Kidney (tissue), 13 donors: ENCODE measurements at regions not wholly inside any gene's neighbourhood (a gene's known extent, or its start where the extent isn't known, plus 50 kb on each side); places are given as distances from the start of the nearest gene placed in this dataset.

Experiments used
- DNase-seq, 5 donors: peaks; one replicate each; pipeline ENCODE4 v3.0.0-alpha.2; 2013 to 2020
- FAIRE-seq: peaks from 2 replicates; lab custom pipeline; 2012; peaks lifted over from hg19 to GRCh38; lab: Jason Lieb, UNC
- H3K27ac ChIP-seq, 2 donors: one replicate each; pipeline ENCODE4 v1.7.0; 2013; ENCODE audit warnings: low read depth in 2 of 2, low read length in 2 of 2, inconsistent platforms in 1 of 2
- H3K27me3 ChIP-seq: one replicate; pipeline ENCODE4 v1.7.1; 2013; ENCODE audit warnings: low read length, inconsistent platforms; ENCODE audit not compliant: control insufficient read depth, insufficient read depth
- H3K36me3 ChIP-seq, 3 donors: one replicate each; pipeline versions ENCODE4 v1.7.0 to v1.7.1; 2013; ENCODE audit warnings: low read length in 3 of 3, control low read depth in 1 of 3, inconsistent platforms in 1 of 3; ENCODE audit not compliant: insufficient read depth in 3 of 3, control insufficient read depth in 2 of 3
- H3K4me1 ChIP-seq, 3 donors: one replicate each; pipeline versions ENCODE4 v1.7.0 to v1.7.1; 2013; ENCODE audit warnings: low read length in 3 of 3, inconsistent platforms in 1 of 3, low read depth in 1 of 3; ENCODE audit not compliant: control insufficient read depth in 2 of 3, insufficient read depth in 2 of 3
- H3K4me3 ChIP-seq, 3 donors: one replicate each; pipeline versions ENCODE4 v1.7.0 to v1.8.1; 2013; ENCODE audit warnings: low read length in 3 of 3, control low read depth in 1 of 3, inconsistent platforms in 1 of 3
- H3K9ac ChIP-seq, 3 donors: one replicate each; pipeline versions ENCODE4 v1.7.0 to v1.7.1; 2013; ENCODE audit warnings: low read length in 3 of 3, control low read depth in 1 of 3, inconsistent platforms in 1 of 3
- H3K9me3 ChIP-seq, 3 donors: one replicate each; pipeline versions ENCODE4 v1.7.0 to v1.7.1; 2013; ENCODE audit warnings: low read length in 3 of 3, control low read depth in 1 of 3, inconsistent platforms in 1 of 3; ENCODE audit not compliant: control insufficient read depth in 2 of 3, insufficient read depth in 1 of 3
- CTCF ChIP-seq: IDR thresholded peaks from 3 replicates; pipeline ENCODE4 v1.5.1; 2012; ENCODE audit warnings: mild to moderate bottlenecking, moderate library complexity, borderline replicate concordance; ENCODE audit not compliant: insufficient read depth; ENCODE audit errors: extremely low read depth
- intact Hi-C: fragments of 100-400 bp; cut with DNase I; formaldehyde crosslinking; loops from one replicate; pipeline ENCODE4 v1.11.1; 2022
- donor health status: control.
- donor health status: control.
- donor health status: control.
- donor health status: control.
- donor health status: control.
- donor health status: DM: yes; HTN: yes; CAD: no.
- donor health status: Normal renal cell carcinoma (clear cell type).

DNA sequence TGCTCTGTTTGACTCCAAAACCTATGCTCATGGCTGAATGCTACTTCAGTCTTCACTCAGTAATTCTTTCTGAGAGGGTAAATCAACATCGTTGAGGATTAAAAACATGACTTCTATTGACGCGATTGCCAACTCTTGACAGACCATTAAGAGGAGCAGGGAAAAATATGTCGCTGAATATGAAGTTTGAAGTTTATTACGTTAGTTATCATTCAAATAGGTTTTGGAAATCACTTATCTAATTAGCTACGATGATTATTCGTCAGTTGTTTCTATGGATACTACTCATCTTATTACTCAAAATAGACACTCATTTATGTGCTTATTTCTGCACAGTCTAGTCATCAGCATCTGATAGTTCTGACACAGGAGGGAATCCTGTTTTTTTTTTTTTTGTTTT lies 279.2 kb upstream of the TBL1XR1 start:
- H3K27ac ChIP-seq: no peak overlapping the region
- no peak for FAIRE-seq
- no peak for TF ChIP-seq CTCF
- H3K9ac ChIP-seq: no peak overlapping the region
- H3K4me1 ChIP-seq: peaks cover 0 to 8% (median 0%) of the 10 kb centered on the region in 3 donors
- H3K9me3 ChIP-seq: no peaks in the 10 kb centered on the region
- no peaks in the 10 kb centered on the region for H3K27me3 ChIP-seq
- no peak for DNase-seq
- intact Hi-C loops: no loop called here
- H3K4me3 ChIP-seq: no peak overlapping the region
- H3K36me3 ChIP-seq: no peaks in the 10 kb centered on the region

- Histone ChIP-seq H3K9ac (no peak overlapping the region), H3K27me3 (no peaks in the 10 kb centered on the region), H3K27ac (no peak overlapping the region), H3K36me3 (no peaks in the 10 kb centered on the region), H3K4me1 (peaks cover 0 to 8% (median 0%) of the 10 kb centered on the region in 3 donors), H3K4me3 (no peak overlapping the region), H3K9me3 (no peaks in the 10 kb centered on the region)
- FAIRE-seq (no peak), DNase-seq (no peak)
- intact Hi-C loops: no loop called here
- no peak for TF ChIP-seq CTCF
These were observed 279.7 kb upstream of the TBL1XR1 start for GRCh38 chr3:177476921-177477435.

DNA sequence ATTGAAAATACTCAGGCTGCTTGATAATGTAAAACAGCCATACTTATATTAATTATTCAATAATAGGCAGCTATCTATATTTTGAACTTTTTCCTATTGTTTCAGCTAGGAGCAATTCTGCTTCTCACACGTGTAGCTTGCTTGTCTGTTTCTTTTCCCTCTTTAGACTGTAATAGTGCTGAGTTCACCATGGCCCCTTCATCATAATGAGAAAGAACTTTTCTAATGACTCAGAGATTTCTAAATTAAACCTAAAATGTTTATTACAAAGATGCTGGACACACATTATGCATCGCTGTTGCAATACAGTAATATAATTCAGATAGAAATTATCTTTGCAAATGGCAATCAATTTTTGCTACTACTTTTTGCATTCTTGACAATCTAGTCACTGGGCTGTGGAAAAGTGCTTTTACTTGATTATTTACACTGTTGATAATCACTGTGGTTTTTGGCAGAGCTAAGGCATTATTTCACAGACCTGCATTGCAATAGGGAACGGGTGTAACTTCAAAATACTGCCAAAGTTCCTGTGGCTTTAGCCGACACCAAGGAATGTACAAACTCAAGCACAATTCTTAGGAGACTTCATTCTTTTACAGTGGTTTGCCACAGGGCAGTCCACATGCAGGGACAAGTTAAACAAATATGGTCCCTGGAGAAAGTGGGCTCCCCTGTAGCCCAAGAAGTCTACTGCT lies 281.0 kb upstream of the TBL1XR1 start:
- Histone ChIP-seq H3K9me3 (no peaks in the 10 kb centered on the region), H3K27ac (peak overlapping the region in 1 of 2 donors; percentile 20), H3K36me3 (no peaks in the 10 kb centered on the region), H3K4me1 (peaks cover 0 to 15% (median 0%) of the 10 kb centered on the region in 3 donors), H3K4me3 (no peak overlapping the region), H3K9ac (no peak overlapping the region), H3K27me3 (no peaks in the 10 kb centered on the region)
- TF ChIP-seq CTCF: no peak
- DNase-seq (peak in 2 of 5 donors; percentile 23 to 72), FAIRE-seq (peak; percentile 25)
- intact Hi-C loops: no loop called here
